ENCODE measurements at regions not wholly inside any gene's neighbourhood (a gene's known extent, or its start where the extent isn't known, plus 50 kb on each side); places are given as distances from the start of the nearest gene placed in this dataset.
"Not testable (repeated sequence)": the region's sequence is repeated elsewhere in the genome, so short reads cannot be mapped to it uniquely, and the experiment has no call there.

- intact Hi-C loops (cut with micrococcal nuclease), result no loop called here
- Mint-ChIP-seq H3K27me3 (peaks cover 2% of the 10 kb centered on the region), H3K27ac (no peak overlapping the region), H3K36me3 (ENCODE audit: low read depth) (no peaks in the 10 kb centered on the region), H3K9me3 (no peaks in the 10 kb centered on the region), H3K4me3 (no peak overlapping the region), H3K4me1 (ENCODE audit: low read depth) (no peaks in the 10 kb centered on the region)
- DNase-seq, result no peak
- no peak for TF ChIP-seq CTCF (IDR thresholded peaks at IDR 0.05)
- POLR2A ChIA-PET, result no interaction called here
- CTCF ChIA-PET, result no interaction called here
- ATAC-seq, result no peak
Observed at GRCh38 chr5:110878115-110878514, 139.3 kb downstream of the SLC25A46 start.

- no peak for DNase-seq
- no peak overlapping the region for H3K27ac Mint-ChIP-seq
- ATAC-seq, result no peak
- no peaks in the 10 kb centered on the region for H3K9me3 Mint-ChIP-seq
- ChIA-PET POLR2A (no interaction called here), CTCF (no interaction called here)
- intact Hi-C loops (cut with micrococcal nuclease), result no loop called here
- H3K27me3 Mint-ChIP-seq, result peaks cover 4% of the 10 kb centered on the region
- TF ChIP-seq CTCF (IDR thresholded peaks at IDR 0.05), result no peak
- no peak overlapping the region for H3K4me3 Mint-ChIP-seq
- H3K4me1 Mint-ChIP-seq (ENCODE audit: low read depth), result no peaks in the 10 kb centered on the region
- H3K36me3 Mint-ChIP-seq (ENCODE audit: low read depth), result no peaks in the 10 kb centered on the region
Observed at GRCh38 chr5:110879675-110880074, 140.9 kb downstream of the SLC25A46 start.

GRCh38 chr5:110880413-110880812, 141.6 kb downstream of the SLC25A46 start:
- H3K9me3 Mint-ChIP-seq, result no peaks in the 10 kb centered on the region
- H3K4me3 Mint-ChIP-seq, result no peak overlapping the region
- H3K36me3 Mint-ChIP-seq (ENCODE audit: low read depth), result no peaks in the 10 kb centered on the region
- ATAC-seq, result no peak
- H3K4me1 Mint-ChIP-seq (ENCODE audit: low read depth), result no peaks in the 10 kb centered on the region
- ChIA-PET CTCF (no interaction called here), POLR2A (no interaction called here)
- no peak for DNase-seq
- no peak overlapping the region for H3K27ac Mint-ChIP-seq
- intact Hi-C loops (cut with micrococcal nuclease), result no loop called here
- H3K27me3 Mint-ChIP-seq, result peaks cover 4% of the 10 kb centered on the region
- TF ChIP-seq CTCF (IDR thresholded peaks at IDR 0.05), result no peak

GRCh38 chr5:110884005-110884404, 145.2 kb downstream of the SLC25A46 start:
- Mint-ChIP-seq H3K27me3 (peaks cover 5% of the 10 kb centered on the region), H3K36me3 (ENCODE audit: low read depth) (no peaks in the 10 kb centered on the region)

GRCh38 chr5:110887170-110887569, 148.4 kb downstream of the SLC25A46 start:
- H3K4me3 Mint-ChIP-seq; H3K27me3 Mint-ChIP-seq; POLR2A ChIA-PET; ATAC-seq; H3K4me1 Mint-ChIP-seq (ENCODE audit: low read depth); DNase-seq; H3K27ac Mint-ChIP-seq; CTCF ChIA-PET; intact Hi-C loops (cut with micrococcal nuclease); H3K36me3 Mint-ChIP-seq (ENCODE audit: low read depth): not testable (repeated sequence)
- H3K9me3 Mint-ChIP-seq, result peaks cover 11% of the 10 kb centered on the region

More at GRCh38 chr5:110884005-110884404, 145.2 kb downstream of the SLC25A46 start:
- no peak for TF ChIP-seq CTCF (IDR thresholded peaks at IDR 0.05)
- ATAC-seq (no peak), DNase-seq (no peak)
- Mint-ChIP-seq H3K27ac (no peak overlapping the region), H3K4me1 (ENCODE audit: low read depth) (no peaks in the 10 kb centered on the region), H3K4me3 (no peak overlapping the region), H3K9me3 (peaks cover 2% of the 10 kb centered on the region)
- ChIA-PET POLR2A (no interaction called here), CTCF (no interaction called here)
- intact Hi-C loops (cut with micrococcal nuclease), result no loop called here

GRCh38 chr5:110893854-110894483, 155.2 kb downstream of the SLC25A46 start:
- H3K4me3 Mint-ChIP-seq; H3K27me3 Mint-ChIP-seq; H3K27ac Mint-ChIP-seq; ATAC-seq; H3K4me1 Mint-ChIP-seq (ENCODE audit: low read depth); H3K36me3 Mint-ChIP-seq (ENCODE audit: low read depth); CTCF ChIA-PET; DNase-seq; intact Hi-C loops (cut with micrococcal nuclease); POLR2A ChIA-PET: not testable (repeated sequence)
- H3K9me3 Mint-ChIP-seq, result peaks cover 11% of the 10 kb centered on the region
